ENCODE measurements at regions not wholly inside any gene's neighbourhood (a gene's known extent, or its start where the extent isn't known, plus 50 kb on each side); places are given as distances from the start of the nearest gene placed in this dataset.
"Not testable (repeated sequence)": the region's sequence is repeated elsewhere in the genome, so short reads cannot be mapped to it uniquely, and the experiment has no call there.

- not testable (repeated sequence) for DNase-seq
These were observed 108.5 kb upstream of the ZNF469 start for GRCh38 chr16:88274126-88274750.

GRCh38 chr16:88274847-88275246, 107.9 kb upstream of the ZNF469 start:
- no peak for DNase-seq

- DNase-seq: not testable (repeated sequence)
These were observed 107.2 kb upstream of the ZNF469 start for GRCh38 chr16:88275336-88276122.

- DNase-seq: not testable (repeated sequence)
These were observed 106.6 kb upstream of the ZNF469 start for GRCh38 chr16:88276123-88276588.

DNA sequence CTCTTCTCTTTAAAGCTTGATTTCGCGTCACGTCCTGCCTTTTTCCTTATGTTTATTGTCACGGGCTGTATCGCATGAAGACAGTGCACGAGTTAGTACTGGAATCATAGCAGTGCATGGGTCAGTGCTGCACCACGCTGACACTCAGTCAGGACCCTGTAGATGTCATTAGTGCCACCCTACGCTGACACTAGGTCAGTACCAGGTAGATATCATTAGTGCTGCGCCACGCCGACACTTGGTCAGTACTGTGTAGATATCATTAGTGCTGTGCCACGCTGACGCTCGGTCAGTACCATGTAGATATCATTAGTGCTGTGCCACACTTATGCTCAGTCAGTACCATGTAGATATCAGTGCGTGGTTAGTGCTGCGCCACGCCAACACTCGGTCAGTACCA, 106.2 kb upstream of the ZNF469 start:
- DNase-seq: no peak

- DNase-seq: no peak
These were observed 102.8 kb upstream of the ZNF469 start for GRCh38 chr16:88279998-88280397.

GRCh38 chr16:88281858-88282563, 100.7 kb upstream of the ZNF469 start:
- DNase-seq: no peak

GRCh38 chr16:88282564-88283395, 100.0 kb upstream of the ZNF469 start:
- DNase-seq: no peak

GRCh38 chr16:88283596-88283995, 99.2 kb upstream of the ZNF469 start:
- DNase-seq: no peak

GRCh38 chr16:88284101-88284500, 98.7 kb upstream of the ZNF469 start:
- no peak for DNase-seq

DNA sequence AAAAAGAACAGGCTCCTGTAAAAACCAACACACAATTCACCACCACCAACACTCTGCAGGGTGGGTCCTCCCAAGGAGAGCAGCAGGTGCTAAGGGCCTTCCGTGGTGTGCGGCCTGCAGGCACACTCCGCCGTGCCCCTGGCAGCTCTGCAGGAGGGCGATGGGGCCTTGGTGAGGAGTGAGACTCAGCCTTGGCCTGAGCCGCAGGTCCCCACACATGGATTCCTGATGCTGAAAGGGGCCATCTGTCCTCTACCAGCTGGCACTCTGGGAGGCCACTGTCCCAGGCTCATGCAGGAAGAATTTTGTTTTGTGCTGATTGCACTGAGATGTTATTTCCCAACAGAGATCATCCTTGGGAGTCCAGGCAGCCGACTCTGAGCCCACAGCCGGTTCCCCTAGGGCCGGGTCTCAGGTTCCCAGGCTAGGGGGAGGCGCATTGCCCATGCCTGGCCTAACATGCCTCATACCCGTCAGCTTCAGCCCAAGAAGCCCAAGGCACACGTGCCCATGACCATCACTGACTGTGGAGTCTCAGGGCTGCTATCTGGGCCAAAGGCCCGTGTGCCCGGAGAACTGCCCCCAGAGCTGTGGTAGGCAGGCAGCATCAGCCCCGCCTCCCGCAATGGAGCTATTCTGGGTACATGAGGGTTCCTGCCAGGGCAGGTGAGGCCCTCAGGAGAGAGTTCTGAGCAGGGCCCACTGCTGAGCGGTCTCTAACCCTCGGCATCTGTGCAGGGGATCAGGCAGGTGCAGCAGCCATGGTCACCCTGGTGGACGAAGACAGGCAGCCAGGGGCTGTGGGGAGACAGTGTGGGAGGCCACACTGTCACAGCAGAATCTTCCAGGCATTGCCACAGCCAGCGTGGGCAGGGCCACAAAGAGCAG, 97.9 kb upstream of the ZNF469 start:
- no peak for DNase-seq

DNA sequence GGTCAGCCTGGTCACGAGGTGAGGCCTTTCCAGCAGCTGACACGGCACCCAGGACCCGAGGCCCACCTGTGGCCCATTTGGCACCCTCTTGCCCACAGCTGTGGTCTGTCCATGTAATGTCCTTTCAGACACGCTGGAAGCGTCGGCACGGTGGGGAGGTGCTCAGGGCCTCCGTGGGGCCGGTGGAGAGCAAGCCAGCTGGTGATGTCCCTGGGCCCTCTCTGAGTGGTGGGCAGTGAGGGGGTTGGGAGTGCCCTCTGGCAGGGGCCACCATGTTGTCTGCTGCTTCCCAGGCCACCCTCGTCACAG, 97.3 kb upstream of the ZNF469 start:
- DNase-seq: no peak

DNA sequence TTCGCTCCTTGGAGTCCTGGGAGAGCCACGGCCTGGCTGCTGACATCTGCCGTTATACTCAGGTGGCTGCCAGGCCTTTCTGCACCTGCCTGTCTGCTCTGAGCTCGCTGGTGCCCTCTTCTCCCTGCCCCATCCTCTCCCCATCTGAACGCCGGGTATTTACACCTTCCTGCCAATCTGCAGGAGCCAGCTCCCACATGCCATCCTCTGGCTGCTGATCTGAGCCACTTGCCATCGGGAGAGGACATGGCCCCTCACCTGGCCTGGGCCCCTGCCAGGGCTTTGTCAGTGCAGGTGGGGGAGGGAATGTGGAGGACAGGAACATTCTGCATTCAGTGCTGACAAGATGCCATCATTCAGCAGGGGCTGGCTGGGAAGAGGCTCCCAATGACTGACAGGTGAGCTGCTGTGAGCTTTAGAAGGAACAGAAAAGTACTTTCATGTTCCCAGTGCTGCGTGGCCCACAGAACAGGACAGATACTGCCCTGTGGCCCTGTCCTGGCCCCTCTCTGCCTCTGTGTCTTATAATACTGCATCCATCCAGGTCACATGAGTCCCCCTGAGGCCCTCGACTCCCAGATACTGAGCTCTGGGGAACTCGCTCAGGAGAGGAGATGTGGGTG, 96.3 kb upstream of the ZNF469 start:
- no peak for DNase-seq

DNA sequence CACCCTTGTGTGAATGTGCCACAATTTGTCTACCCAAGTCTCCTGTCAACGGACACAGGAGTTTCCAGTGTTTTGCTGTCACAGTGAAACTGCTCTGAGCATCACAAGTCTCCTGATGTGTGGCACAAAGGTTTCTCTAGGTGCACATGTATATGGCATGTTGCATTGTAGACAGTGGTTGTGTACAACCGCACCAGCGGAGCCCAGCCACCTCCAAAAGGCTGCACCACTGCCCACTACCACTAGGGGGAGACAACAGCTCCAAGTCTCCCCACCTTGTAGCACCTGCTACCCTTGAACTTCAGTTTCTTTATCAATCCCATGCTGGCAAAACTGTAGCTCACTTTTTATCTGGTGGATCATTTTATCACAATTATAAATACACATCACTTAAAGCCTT, 95.5 kb upstream of the ZNF469 start:
- DNase-seq: no peak

GRCh38 chr16:88288303-88288702, 94.5 kb upstream of the ZNF469 start:
- DNase-seq: no peak

DNA sequence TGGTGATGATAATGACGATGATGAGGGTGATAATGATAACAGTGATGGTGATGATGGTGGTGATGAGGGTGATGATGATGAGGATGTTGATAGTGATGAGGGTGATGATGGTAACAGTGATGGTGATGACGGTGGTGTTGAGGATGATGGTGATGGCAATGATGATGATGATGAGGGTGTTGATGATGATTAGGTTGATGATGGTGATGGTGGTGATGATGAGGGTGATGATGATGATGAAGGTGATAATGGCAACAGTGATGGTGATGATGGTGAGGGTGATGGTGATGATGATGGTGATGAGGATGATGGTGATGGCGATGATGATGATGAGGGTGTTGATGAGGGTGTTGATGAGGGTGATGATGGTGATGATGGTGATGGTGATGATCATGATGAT, 93.8 kb upstream of the ZNF469 start:
- DNase-seq: no peak

- no peak for DNase-seq
These were observed 93.2 kb upstream of the ZNF469 start for GRCh38 chr16:88289561-88289960.

GRCh38 chr16:88289968-88290401, 92.8 kb upstream of the ZNF469 start:
- no peak for DNase-seq

DNA sequence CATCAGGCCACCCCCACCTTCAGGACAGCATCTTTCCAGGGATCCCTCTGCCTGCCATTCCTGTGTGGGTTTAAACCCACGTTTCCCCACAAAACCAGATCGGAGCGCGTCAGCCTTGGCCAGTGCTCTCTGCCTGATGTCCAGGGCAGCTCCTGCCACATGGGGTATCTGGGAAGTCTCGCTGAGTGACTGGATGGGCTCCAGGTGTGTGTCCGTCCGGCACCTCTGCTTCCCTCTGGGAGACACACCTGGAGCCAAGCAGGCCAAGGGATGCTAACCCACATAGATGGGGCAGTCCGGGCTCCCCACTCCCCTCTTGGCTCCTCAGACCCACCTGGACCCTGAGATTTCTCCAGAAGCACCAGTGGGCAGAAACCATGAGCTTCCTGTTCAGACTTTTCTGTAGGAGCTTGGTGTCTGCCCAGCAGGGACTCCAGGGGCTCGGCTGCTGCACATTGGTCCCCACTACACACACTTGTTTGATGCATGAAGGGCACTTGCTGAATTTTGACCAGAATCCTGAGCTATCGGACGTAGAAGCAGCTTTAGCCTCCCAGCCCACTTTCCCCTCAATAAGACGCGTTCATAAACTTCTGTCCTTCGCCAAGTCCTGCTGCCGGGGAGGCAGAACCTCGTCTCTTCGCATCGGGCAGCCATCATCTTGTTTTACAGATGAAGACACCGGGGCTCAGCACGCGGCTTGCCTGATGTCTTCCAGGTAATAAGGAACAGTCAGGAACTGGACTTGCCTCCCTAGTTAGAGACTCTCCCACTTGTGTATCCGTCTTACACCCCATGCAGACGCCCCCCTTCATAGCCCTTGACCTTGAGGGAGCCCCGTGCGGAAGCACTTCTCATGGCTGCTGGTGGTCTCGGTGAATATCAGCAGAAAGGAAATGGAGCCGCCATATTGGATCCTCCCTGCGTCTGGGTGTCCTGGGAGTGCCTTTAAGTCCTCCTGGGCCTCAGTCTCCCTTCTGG, 91.6 kb upstream of the ZNF469 start:
- DNase-seq: no peak

All from CD4-positive, alpha-beta T cell treated with Interleukin-1 beta for 1 hour (primary cell).